Hepatocyte (in vitro differentiated cells): ENCODE measurements at regions not wholly inside any gene's neighbourhood (a gene's known extent, or its start where the extent isn't known, plus 50 kb on each side); places are given as distances from the start of the nearest gene placed in this dataset.

Source experiments
- DNase-seq: peaks from one replicate; pipeline ENCODE4 v3.0.0-alpha.2; 2016; ENCODE audit warnings: low spot score
- H2AFZ ChIP-seq: fragments of 200-600 bp; sonication (generic); 2 replicates; pipeline ENCODE4 v1.6.0; 2016; ENCODE audit warnings: antibody characterized with exemption, mild to moderate bottlenecking
- H3K27ac ChIP-seq: fragments of 200-600 bp; sonication (generic); 2 replicates; pipeline ENCODE4 v1.5.1; 2016; ENCODE audit warnings: mild to moderate bottlenecking
- H3K27me3 ChIP-seq: fragments of 200-600 bp; sonication (generic); 2 replicates; pipeline ENCODE4 v1.6.1; 2016
- H3K36me3 ChIP-seq: fragments of 200-600 bp; sonication (generic); replicated peaks from 2 replicates; pipeline ENCODE4 v1.5.1; 2016; ENCODE audit warnings: low read depth; ENCODE audit not compliant: insufficient read depth
- H3K4me1 ChIP-seq: fragments of 200-600 bp; sonication (generic); 2 replicates; pipeline ENCODE4 v1.5.1; 2016; ENCODE audit warnings: mild to moderate bottlenecking, moderate library complexity; ENCODE audit not compliant: insufficient read depth
- H3K4me2 ChIP-seq: fragments of 200-600 bp; sonication (generic); 2 replicates; pipeline ENCODE4 v1.6.0; 2016
- H3K4me3 ChIP-seq: fragments of 200-600 bp; sonication (generic); 2 replicates; pipeline ENCODE4 v1.5.1; 2016; ENCODE audit warnings: mild to moderate bottlenecking
- H3K79me2 ChIP-seq: fragments of 200-600 bp; sonication (generic); 2 replicates; pipeline ENCODE4 v1.6.0; 2017; ENCODE audit warnings: mild to moderate bottlenecking
- H3K9me2 ChIP-seq: fragments of 200-600 bp; sonication (generic); replicated peaks from 2 replicates; pipeline ENCODE4 v1.6.0; 2017; ENCODE audit warnings: mild to moderate bottlenecking; ENCODE audit not compliant: insufficient read depth
- H3K9me3 ChIP-seq: fragments of 200-600 bp; sonication (generic); 2 replicates; pipeline ENCODE4 v1.5.1; 2016; ENCODE audit warnings: low read depth, mild to moderate bottlenecking
- H4K20me1 ChIP-seq: fragments of 200-600 bp; sonication (generic); 2 replicates; pipeline ENCODE4 v1.6.0; 2016; ENCODE audit warnings: mild to moderate bottlenecking; ENCODE audit not compliant: insufficient read depth, poor library complexity, severe bottlenecking
- CTCF ChIP-seq: fragments of 200-600 bp; sonication (generic); IDR thresholded peaks from 2 replicates; pipeline ENCODE4 v1.5.1; 2016; ENCODE audit warnings: antibody characterized with exemption, mild to moderate bottlenecking; ENCODE audit not compliant: poor library complexity
- EZH2 ChIP-seq: fragments of 200-600 bp; sonication (generic); IDR thresholded peaks from 2 replicates; pipeline ENCODE4 v1.6.1; 2016; ENCODE audit warnings: antibody characterized with exemption, mild to moderate bottlenecking, borderline replicate concordance
- EZH2phosphoT487 ChIP-seq: fragments of 200-600 bp; sonication (generic); IDR thresholded peaks from one replicate; pipeline ENCODE4 v1.6.1; 2018; ENCODE audit warnings: antibody characterized with exemption, mild to moderate bottlenecking, low read depth, moderate library complexity; ENCODE audit not compliant: unreplicated experiment, severe bottlenecking
- WGBS: methylation state at CpG from one replicate; pipeline ENCODE4 v1.1.6; 2016; ENCODE audit warnings: low lambda C conversion rate; ENCODE audit errors: missing lambda C conversion rate; 5-methylcytosine and 5-hydroxymethylcytosine counted together

- Histone ChIP-seq H3K27me3 (no peaks in the 10 kb centered on the region), H3K9me2 (no peaks in the 10 kb centered on the region), H2AFZ (no peak overlapping the region), H3K4me3 (no peak overlapping the region), H3K27ac (no peak overlapping the region), H3K79me2 (no peaks in the 10 kb centered on the region), H4K20me1 (no peaks in the 10 kb centered on the region), H3K4me1 (no peaks in the 10 kb centered on the region), H3K9me3 (no peaks in the 10 kb centered on the region), H3K4me2 (no peak overlapping the region), H3K36me3 (no peaks in the 10 kb centered on the region)
- WGBS = 71% methylated on average over 3 of the region's 3 CpGs
- TF ChIP-seq EZH2 (no peak), CTCF (no peak), EZH2phosphoT487 (no peak)
- no peak for DNase-seq
Observed at GRCh38 chr7:13821152-13821787, 168.2 kb downstream of the ETV1 start.

GRCh38 chr7:13822678-13823077, 166.8 kb downstream of the ETV1 start:
- H4K20me1 ChIP-seq = no peaks in the 10 kb centered on the region
- H3K27ac ChIP-seq = no peak overlapping the region
- H3K36me3 ChIP-seq = no peaks in the 10 kb centered on the region
- H3K4me1 ChIP-seq = no peaks in the 10 kb centered on the region
- H2AFZ ChIP-seq = no peak overlapping the region
- 93% methylated on average over 3 of the region's 3 CpGs for WGBS
- no peak overlapping the region for H3K4me2 ChIP-seq
- no peaks in the 10 kb centered on the region for H3K79me2 ChIP-seq
- no peaks in the 10 kb centered on the region for H3K9me3 ChIP-seq
- no peak for DNase-seq
- no peaks in the 10 kb centered on the region for H3K9me2 ChIP-seq
- no peak overlapping the region for H3K4me3 ChIP-seq
- TF ChIP-seq EZH2 (no peak), EZH2phosphoT487 (no peak), CTCF (no peak)
- no peaks in the 10 kb centered on the region for H3K27me3 ChIP-seq

GRCh38 chr7:13826752-13827151, 162.7 kb downstream of the ETV1 start:
- 91% methylated on average over 4 of the region's 4 CpGs for WGBS
- Histone ChIP-seq H3K4me2 (no peak overlapping the region), H3K4me3 (no peak overlapping the region), H3K27me3 (no peaks in the 10 kb centered on the region), H3K36me3 (no peaks in the 10 kb centered on the region), H3K9me2 (no peaks in the 10 kb centered on the region), H3K4me1 (no peaks in the 10 kb centered on the region), H3K27ac (no peak overlapping the region), H3K9me3 (no peaks in the 10 kb centered on the region), H3K79me2 (no peaks in the 10 kb centered on the region), H2AFZ (no peak overlapping the region), H4K20me1 (no peaks in the 10 kb centered on the region)
- no peak for DNase-seq
- no peak for TF ChIP-seq CTCF
- TF ChIP-seq EZH2phosphoT487 = no peak
- no peak for TF ChIP-seq EZH2

GRCh38 chr7:13827716-13828115, 161.8 kb downstream of the ETV1 start:
- no peaks in the 10 kb centered on the region for H3K27me3 ChIP-seq
- H2AFZ ChIP-seq = no peak overlapping the region
- no peaks in the 10 kb centered on the region for H3K4me1 ChIP-seq
- TF ChIP-seq EZH2phosphoT487 (no peak), EZH2 (no peak), CTCF (no peak)
- H3K36me3 ChIP-seq = no peaks in the 10 kb centered on the region
- H3K79me2 ChIP-seq = no peaks in the 10 kb centered on the region
- H3K4me3 ChIP-seq = no peak overlapping the region
- no peaks in the 10 kb centered on the region for H4K20me1 ChIP-seq
- WGBS = 83% methylated on average over 5 of the region's 5 CpGs
- no peak overlapping the region for H3K4me2 ChIP-seq
- no peaks in the 10 kb centered on the region for H3K9me3 ChIP-seq
- DNase-seq = no peak
- H3K27ac ChIP-seq = no peak overlapping the region
- no peaks in the 10 kb centered on the region for H3K9me2 ChIP-seq
